DMS114 treated with DMSO at 0.1 percent for 48 hours (cell line): ENCODE measurements at regions not wholly inside any gene's neighbourhood (a gene's known extent, or its start where the extent isn't known, plus 50 kb on each side); places are given as distances from the start of the nearest gene placed in this dataset.

ENCODE experiments used
- DNase-seq: peaks from one replicate; lab custom pipeline; 2025; ENCODE audit not compliant: unreplicated experiment; lab: John Stamatoyannopoulos, UW

- no peak for DNase-seq
Observed at GRCh38 chr6:45742591-45742990, 273.1 kb downstream of the CLIC5 start.

- no peak for DNase-seq
Observed at GRCh38 chr6:45741437-45742171, 274.1 kb downstream of the CLIC5 start.

- no peak for DNase-seq
Observed at GRCh38 chr6:45739058-45739457, 276.6 kb downstream of the CLIC5 start.

GRCh38 chr6:45738057-45738455 lies 277.6 kb downstream of the CLIC5 start:
- DNase-seq, result no peak

GRCh38 chr6:45737331-45738056 lies 278.2 kb downstream of the CLIC5 start:
- no peak for DNase-seq

GRCh38 chr6:45736134-45736533 lies 279.5 kb downstream of the CLIC5 start:
- DNase-seq, result no peak

- no peak for DNase-seq
Observed at GRCh38 chr6:45732731-45733130, 282.9 kb downstream of the CLIC5 start.

- no peak for DNase-seq
Observed at GRCh38 chr6:45730232-45730631, 285.4 kb downstream of the CLIC5 start.

- DNase-seq, result no peak
Observed at GRCh38 chr6:45728674-45729073, 287.0 kb downstream of the CLIC5 start.

- no peak for DNase-seq
Observed at GRCh38 chr6:45727819-45728449, 287.7 kb downstream of the CLIC5 start.

- no peak for DNase-seq
Observed at GRCh38 chr6:45727228-45727627, 288.4 kb downstream of the CLIC5 start.

- DNase-seq, result no peak
Observed at GRCh38 chr6:45726444-45726843, 289.2 kb downstream of the CLIC5 start.

- DNase-seq, result no peak
Observed at GRCh38 chr6:45724511-45724910, 291.1 kb downstream of the CLIC5 start.

GRCh38 chr6:45724027-45724426 lies 291.6 kb downstream of the CLIC5 start:
- no peak for DNase-seq

GRCh38 chr6:45722876-45723275 lies 292.8 kb downstream of the CLIC5 start:
- DNase-seq, result no peak

- DNase-seq, result no peak
Observed at GRCh38 chr6:45721665-45722064, 294.0 kb downstream of the CLIC5 start.

GRCh38 chr6:45718871-45719270 lies 296.8 kb downstream of the CLIC5 start:
- DNase-seq, result no peak

GRCh38 chr6:45718131-45718530 lies 297.5 kb downstream of the CLIC5 start:
- DNase-seq, result no peak

- no peak for DNase-seq
Observed at GRCh38 chr6:45717715-45718114, 297.9 kb downstream of the CLIC5 start.

- no peak for DNase-seq
Observed at GRCh38 chr6:45717027-45717426, 298.6 kb downstream of the CLIC5 start.

GRCh38 chr6:45715508-45715803 lies 300.2 kb downstream of the CLIC5 start:
- DNase-seq, result no peak

GRCh38 chr6:45714741-45715507 lies 300.7 kb downstream of the CLIC5 start:
- peak; percentile 73 for DNase-seq
